AG08396 (cell line): ENCODE measurements at regions not wholly inside any gene's neighbourhood (a gene's known extent, or its start where the extent isn't known, plus 50 kb on each side); places are given as distances from the start of the nearest gene placed in this dataset.
"Not testable (repeated sequence)": the region's sequence is repeated elsewhere in the genome, so short reads cannot be mapped to it uniquely, and the experiment has no call there.

ENCODE experiments used
- DNase-seq: peaks from one replicate; pipeline ENCODE4 v3.0.0; 2012; ENCODE audit warnings: low spot score, mixed read lengths

DNA sequence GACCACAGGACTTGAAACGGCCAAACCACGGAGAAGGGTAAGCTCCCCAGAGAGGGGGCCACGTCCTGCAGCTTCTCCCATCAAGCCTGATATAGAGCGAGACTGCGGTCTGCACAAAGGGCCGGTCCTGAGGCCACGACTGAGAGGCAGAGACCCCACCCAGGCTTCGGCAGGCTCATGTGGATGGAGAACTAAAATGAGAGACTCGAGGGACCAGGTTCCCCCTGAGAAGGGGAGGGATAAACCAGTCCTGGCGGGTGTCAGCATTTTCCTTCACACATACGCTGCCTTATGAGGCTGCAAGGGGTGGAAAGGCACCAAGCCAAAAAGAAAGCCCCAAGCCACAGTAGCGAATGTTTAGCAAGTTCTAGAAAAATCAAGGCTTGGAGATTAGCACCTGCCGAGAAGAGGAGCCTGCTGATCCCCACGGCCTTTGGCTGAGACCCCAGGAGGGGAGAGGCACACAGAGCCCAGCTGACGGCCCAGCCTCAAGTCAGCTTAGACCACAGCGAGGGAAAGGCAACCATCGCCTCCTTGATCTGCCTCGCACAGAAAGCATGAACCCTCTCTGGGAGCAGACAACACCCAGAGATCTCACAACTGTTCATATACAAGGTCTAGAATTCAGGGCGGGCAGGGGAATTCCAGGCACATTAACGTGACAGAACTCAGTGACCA lies 92.6 kb upstream of the RNF32 start:
- DNase-seq = no peak

GRCh38 chr7:156545979-156546378 lies 94.6 kb upstream of the RNF32 start:
- DNase-seq = no peak

GRCh38 chr7:156544919-156545715 lies 95.5 kb upstream of the RNF32 start:
- DNase-seq = no peak

GRCh38 chr7:156543699-156544598 lies 96.6 kb upstream of the RNF32 start:
- no peak for DNase-seq

DNA sequence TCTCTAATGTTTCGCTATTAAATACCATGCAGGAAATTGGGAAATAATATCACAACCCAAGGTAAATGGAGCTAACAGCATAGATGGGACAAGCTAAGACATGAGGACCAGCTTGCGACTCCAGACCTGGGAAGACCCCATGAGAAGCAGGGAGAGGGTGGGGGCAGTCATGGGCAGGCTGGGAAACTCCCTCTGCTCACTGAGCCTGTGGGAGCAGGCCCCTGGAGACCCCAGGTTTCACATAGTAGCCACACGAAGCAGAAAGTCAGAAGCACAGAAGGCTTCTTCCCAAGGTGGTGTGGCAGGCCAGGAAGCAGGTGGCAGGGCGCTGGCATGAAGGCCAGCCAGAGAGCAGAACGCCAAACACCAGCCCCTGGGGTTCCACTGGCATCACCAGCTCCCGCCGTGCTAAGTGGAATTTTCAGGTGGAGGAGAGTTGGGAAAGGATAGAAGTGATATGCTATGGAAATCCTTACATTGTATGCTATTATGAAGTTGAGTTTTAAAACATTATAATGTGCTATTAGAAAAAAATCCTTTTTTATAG lies 99.9 kb upstream of the RNF32 start:
- no peak for DNase-seq

DNA sequence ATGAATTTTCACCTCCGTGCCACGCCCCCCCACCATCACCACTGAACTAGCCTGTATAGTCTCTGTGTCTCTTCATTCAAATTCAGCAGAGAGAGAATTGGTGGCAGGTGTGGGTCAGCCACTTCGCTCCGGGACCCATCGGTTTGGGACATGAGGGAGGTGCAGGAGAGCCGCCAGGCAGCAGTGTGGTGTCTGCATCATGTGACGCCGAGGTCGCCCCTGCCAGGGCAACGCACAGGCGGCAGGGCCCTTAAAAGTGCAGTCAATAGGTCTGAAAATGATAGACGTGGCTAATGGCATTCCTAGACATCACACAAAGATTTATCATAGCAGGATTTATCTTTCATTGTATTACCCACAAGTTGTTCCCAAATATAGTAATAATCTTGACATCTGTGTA lies 100.6 kb upstream of the RNF32 start:
- DNase-seq = no peak

- no peak for DNase-seq
These were observed 103.6 kb upstream of the RNF32 start for GRCh38 chr7:156537006-156537405.

- DNase-seq = no peak
These were observed 105.6 kb upstream of the RNF32 start for GRCh38 chr7:156534925-156535324.

GRCh38 chr7:156533964-156534363 lies 106.6 kb upstream of the RNF32 start:
- DNase-seq = no peak

DNA sequence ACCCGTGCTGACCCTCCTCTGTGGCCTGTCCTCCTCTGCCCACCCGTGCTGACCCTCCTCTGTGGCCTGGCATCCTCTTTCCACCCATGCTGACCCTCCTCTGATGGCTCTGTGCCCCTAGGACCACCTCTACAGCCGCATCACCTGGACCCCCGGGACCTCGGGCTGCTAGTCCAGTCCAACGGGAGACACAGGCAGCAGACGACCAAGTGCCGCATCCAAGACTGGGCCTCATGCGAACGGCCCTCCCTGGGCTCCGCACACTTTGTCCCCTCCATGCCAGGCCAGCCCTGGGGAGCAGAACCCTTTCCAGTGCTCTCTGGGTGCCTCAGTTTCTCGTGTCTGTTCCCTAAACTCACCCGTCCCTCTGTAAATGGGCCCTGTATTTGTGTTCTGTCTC lies 107.2 kb upstream of the RNF32 start:
- DNase-seq = no peak

- no peak for DNase-seq
These were observed 108.5 kb upstream of the RNF32 start for GRCh38 chr7:156532016-156532602.

GRCh38 chr7:156529956-156530355 lies 110.6 kb upstream of the RNF32 start:
- no peak for DNase-seq

DNA sequence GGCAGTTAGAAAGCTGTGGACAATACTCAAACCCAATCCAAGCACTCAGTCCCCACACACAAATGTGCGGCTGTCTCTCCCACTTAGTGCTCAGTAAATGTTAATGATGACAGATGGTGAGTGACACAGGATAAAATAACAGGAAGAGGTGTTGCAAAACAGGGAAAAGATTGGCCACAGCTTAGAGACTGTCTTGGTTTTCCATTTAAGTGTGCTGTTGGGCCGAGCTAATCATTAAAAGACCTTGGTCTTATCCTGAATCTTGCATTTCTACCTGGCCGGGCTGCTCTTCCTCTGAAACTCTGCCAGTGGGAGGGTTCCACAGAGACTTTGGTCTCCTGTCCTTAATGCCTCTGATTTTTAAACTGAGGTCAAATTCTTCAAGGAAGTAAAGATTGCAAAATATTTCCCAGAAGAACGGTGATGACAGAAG lies 113.1 kb upstream of the RNF32 start:
- DNase-seq = no peak

DNA sequence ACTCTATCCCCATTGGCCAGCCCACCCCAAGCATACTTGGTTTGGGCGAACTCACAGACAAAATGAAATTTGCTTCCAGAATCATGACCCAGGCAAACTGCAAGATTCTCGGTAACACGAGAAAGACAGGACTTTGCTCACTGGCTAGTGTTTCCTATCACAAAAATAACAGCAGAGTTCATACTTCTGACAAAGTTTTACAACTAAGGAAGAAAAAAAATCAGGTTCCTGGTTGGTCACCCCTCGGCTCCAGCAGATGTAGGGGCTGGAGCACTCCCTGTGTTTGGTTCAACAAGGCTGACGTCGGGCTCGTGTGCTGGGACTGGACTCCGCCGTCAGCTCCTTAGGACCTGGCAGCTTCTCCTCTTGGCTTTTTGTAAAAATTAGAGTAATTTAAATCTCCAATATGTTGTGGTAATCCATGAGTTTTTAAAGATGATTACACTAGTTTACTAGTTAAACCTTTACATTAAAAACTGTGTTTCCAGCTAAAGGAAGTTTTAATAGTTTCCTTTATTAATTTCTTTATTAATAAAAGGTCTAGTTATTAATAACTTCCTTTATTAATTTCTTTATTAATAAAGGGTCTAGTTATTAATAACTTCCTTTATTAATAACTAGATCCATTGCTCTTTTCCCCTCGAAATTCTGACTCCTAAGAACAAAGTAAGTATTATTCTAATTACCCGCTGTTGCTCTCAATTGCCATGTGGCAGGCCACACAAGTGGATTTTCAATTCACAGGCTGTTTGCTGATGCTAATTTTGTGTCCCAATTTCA lies 115.6 kb upstream of the RNF32 start:
- no peak for DNase-seq

DNA sequence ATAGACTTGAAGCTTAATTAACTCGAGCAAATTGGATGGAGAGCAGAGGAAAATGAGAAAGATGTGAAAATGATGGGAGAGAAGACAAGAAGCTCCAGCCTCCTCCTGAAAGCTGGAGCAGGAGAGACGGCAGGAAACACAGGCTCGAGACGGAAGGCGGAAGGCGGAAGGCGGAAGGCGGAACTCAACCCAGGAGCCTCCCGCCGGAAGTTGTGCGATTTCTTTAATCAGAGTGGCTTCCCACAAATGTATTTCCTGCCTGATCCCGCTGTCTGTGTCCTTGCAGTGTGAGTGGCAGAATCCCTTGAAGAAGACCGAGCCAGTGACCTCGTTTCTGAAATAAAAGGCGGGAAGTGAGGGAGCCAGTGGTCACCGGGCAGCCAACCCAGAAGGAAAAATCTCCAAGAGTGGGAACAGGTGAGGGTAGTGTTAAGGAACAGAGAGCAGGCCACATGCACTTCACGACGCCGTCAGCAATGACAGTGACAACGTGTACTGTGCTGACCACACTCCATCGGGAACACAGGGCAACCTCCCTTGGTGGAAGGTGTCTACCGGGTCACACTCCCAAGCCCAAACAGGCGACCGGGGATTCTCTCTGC lies 117.0 kb upstream of the RNF32 start:
- DNase-seq = no peak

DNA sequence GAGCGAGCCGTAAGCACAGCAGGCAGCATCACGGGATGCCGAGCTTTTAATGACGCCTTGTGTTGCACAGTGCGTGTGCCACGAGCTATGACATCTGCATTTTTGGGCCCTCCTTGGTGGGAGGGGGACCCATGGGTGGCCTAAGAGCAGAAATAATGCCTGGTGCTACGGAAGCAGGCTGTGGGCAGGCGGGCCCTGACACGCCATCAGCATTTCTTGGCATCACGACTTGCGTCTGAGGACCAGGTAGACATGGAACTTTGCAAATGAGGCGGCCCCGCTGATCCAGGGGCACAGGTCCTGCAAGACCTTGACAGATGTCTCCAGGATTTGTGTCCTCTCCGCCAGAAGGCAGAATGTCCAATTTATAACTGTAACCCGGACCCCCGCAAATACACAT lies 117.8 kb upstream of the RNF32 start:
- no peak for DNase-seq

DNA sequence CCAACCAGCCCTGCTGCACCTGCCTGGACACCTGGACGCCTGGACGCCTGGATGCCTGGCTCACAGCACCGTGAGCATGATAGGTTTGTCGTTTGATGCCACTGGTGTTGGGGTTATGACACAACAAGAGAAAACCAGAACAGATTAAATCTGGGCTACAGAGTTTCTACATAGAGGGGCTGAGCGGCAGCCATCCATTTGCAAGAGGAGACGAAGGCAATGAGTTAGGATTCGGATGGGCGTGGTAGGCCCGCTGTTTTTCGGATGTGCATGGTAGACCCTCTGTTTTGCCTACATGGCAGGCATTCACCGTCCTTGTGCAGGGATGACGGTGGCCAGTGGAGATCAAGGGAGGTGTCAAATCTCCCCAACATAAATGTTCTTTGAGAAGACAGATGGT lies 121.5 kb upstream of the RNF32 start:
- DNase-seq = no peak

GRCh38 chr7:156518466-156518865 lies 122.1 kb upstream of the RNF32 start:
- DNase-seq = no peak

DNA sequence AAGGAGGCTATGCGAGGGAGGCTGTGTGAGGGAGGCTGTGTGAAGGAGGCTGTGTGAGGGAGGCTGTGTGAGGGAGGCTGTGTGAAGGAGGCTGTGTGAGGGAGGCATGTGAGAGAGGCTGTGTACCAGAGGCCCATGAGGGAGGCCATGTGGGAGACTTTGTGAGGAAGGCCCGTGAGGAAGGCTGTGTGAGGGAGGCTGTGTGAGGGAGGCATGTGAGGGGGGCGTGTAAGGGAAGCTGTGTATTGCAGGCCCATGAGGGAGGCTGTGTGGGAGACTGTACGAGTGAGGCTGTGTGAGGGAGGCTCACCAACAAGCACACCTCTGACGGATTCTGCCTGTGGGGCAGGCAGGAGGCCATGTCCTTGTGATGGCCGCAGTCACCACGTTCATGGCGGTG lies 122.7 kb upstream of the RNF32 start:
- not testable (repeated sequence) for DNase-seq

GRCh38 chr7:156516791-156517378 lies 123.7 kb upstream of the RNF32 start:
- no peak for DNase-seq
